GM18870 (cell line): ENCODE measurements at regions not wholly inside any gene's neighbourhood (a gene's known extent, or its start where the extent isn't known, plus 50 kb on each side); places are given as distances from the start of the nearest gene placed in this dataset.

Experiments
- ATAC-seq: cut with Tn5 transposase; IDR thresholded peaks from one replicate; pipeline ENCODE4 v1.9.1; 2021; ENCODE audit warnings: moderate library complexity; ENCODE audit not compliant: unreplicated experiment

DNA sequence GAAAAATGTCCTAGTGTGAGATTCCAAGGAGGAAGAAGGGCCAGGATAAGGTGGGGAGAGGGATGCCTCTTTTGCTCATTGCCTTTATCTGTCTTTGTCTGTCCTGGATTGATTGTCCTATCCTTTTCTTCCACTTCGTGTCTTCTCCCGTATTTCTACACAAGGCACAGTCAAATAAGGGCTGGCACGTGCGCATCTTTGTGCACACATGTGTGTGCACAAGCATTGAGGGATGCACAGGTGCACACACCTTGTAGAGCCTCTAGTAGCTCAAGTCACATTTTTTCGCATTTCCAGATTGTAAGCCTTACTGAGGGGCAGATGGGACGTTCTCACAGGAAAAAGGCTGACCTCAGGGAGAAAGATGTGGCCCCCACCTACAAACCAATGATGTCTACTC lies 170.2 kb upstream of the TNP1 start:
- ATAC-seq = no peak

- no peak for ATAC-seq
Observed at GRCh38 chr2:217028128-217028527, 168.3 kb upstream of the TNP1 start.

GRCh38 chr2:217027414-217027813 lies 167.6 kb upstream of the TNP1 start:
- no peak for ATAC-seq

- ATAC-seq = no peak
Observed at GRCh38 chr2:217026569-217026968, 166.7 kb upstream of the TNP1 start.

- no peak for ATAC-seq
Observed at GRCh38 chr2:217026161-217026560, 166.3 kb upstream of the TNP1 start.

GRCh38 chr2:217023611-217024010 lies 163.7 kb upstream of the TNP1 start:
- ATAC-seq = no peak

- ATAC-seq = no peak
Observed at GRCh38 chr2:217017456-217018252, 157.8 kb upstream of the TNP1 start.

GRCh38 chr2:217016796-217017419 lies 157.0 kb upstream of the TNP1 start:
- ATAC-seq = no peak

DNA sequence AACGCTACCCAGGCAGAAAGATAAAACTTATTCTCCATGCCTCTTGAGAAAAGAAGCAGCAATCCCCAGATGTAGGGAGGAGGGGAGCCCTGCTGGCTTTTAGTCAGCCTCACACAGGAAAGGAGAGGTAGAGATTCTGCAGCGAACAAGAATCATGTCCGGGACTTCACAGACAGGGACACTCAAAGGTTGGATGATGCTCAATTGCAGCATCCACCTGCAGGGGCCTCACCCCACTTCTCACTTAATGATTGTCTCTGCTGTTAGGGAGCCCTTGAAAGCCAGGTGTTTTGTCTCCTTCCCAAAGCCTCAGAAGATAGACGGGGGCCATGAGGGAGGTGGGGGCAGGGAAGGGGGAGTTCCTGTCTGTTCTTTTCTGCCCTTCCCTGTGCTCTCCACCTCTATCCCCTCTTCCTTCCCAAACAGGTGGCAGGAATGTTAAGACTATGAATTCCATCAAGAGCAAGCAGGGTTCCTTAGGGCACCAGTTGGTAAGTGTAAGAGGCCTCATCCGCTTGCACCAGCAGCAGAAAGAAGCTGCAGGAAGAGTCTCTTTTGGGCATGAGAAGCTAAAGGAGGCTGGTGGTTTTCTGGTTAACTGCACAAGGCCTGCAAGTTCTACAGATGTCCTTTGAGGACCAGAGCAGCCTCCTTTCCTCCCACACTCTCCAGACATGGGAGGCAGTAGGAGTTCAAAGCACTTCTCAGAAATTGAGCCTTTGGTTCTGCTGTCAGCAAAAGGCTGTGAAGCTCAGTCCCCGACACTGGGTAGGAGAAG lies 154.7 kb upstream of the TNP1 start:
- no peak for ATAC-seq

DNA sequence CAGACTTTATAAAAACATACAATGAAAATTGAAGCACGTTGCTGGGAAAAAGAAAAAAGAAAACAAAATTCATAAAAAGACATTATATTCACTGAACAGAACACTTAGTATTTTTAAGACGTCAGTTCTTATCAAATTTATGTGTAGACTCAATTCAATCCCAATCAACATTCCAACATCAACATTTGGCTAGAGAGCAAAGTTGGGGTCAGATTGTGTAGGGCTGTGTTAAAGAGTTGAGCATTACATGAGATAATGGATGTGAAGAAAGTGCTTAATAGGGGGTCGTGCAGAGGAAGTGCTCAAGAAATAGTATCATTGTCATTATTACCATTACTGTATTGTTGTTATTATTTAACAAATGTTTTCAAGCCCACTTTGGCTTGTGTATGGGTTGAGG lies 154.1 kb upstream of the TNP1 start:
- no peak for ATAC-seq

- ATAC-seq = no peak
Observed at GRCh38 chr2:217011576-217011975, 151.7 kb upstream of the TNP1 start.

DNA sequence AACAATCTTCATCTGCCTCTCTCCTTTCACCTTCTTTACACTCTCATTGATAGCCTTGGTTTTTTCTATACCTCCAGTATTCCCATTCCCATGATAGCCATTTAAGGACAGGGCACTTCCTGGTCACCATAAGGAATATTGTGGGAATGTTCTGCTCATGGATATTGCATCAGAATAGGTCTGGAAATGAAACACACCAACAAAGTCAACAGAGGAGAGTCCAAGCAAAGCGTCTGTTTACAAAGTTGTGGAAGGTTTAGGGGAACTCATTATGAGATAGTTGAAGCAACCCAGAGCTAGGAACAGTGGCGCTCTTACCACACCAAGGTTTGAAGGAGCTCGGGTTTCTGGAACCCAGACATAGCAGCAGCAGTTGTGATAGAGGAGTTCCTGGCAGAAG lies 150.3 kb upstream of the TNP1 start:
- ATAC-seq = no peak

DNA sequence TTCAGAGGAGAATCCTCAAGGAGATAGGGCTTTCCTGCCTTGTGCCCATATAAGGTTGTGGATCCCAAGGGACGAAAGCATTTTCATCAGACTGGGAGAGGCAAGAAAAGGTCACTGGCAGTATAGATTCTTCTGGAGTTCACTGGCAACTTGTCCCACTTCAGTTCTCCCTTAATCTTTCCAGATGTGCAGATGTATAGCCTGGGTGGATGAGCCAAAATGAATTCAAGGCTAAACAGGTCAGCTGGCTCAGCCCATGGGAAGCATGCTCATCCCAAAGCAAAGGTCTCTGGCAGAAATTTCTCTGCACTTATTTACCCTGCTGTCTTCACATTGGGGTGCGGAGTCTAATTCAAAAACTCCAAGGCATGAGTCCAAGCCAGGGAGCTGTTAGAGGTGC lies 148.9 kb upstream of the TNP1 start:
- ATAC-seq = no peak

- ATAC-seq = no peak
Observed at GRCh38 chr2:217006217-217006616, 146.4 kb upstream of the TNP1 start.

DNA sequence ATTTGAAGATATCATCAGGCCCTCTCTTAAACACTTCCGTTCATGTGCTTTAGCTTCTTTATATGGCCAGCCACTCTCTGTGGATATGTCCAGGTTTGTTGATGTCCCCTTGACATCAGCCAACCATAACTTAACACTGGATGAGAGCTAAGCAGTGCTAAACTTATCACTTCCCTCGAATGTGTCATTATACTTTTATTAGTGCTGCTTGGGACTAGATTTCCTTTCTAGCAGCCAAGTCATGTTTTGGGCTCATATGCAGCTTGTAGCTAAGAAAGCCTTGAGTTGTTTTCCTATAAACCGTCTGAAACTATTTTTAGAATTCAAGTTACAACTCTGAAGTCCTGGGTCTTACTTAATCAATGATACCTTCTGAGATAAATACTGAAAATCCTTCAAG lies 144.8 kb upstream of the TNP1 start:
- no peak for ATAC-seq

DNA sequence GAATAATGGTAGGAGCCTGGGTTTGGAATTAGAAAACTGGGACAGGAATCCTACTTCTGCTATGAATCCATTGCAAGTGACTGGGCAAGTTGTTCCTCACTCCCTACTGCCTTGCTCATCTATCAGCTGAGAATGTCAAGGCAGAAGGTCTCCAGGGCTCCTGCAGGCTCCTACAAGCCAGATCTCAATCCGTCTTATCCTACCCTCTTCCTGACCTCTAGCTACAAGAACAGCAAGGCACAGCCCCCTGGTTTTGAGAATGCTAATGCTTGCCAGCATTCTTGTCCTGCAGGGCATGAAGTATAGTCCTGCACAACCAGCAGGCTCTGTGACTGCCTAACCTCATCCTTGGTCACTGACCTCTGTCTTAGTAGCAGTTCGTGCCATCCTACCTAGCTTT lies 141.9 kb upstream of the TNP1 start:
- ATAC-seq = no peak

GRCh38 chr2:217000406-217000805 lies 140.5 kb upstream of the TNP1 start:
- no peak for ATAC-seq

- no peak for ATAC-seq
Observed at GRCh38 chr2:216996279-216996845, 136.5 kb upstream of the TNP1 start.

DNA sequence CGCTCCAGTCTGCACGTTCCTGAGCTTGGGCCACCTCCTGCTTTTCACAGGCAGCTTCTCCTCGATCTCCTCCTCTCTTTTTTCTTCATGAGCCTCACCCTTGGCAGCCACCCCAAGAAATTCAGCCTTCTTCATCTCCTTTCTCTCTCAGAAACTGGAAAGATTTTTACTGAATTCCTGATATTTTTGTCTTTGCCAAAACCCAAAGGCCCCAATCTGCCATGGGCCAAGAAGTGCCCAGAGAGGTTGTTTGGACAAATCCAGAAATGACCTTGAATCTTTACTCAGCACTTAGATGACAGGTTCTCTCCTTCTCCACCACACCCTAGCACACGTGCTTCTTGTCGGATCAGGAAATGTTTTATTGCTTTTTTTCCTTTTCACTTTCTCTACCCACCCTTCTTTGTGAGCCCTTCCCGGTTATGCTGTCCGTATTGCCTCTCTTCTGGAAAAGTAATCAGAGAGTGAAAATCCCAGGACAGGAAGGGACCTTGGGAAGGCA lies 134.5 kb upstream of the TNP1 start:
- no peak for ATAC-seq

DNA sequence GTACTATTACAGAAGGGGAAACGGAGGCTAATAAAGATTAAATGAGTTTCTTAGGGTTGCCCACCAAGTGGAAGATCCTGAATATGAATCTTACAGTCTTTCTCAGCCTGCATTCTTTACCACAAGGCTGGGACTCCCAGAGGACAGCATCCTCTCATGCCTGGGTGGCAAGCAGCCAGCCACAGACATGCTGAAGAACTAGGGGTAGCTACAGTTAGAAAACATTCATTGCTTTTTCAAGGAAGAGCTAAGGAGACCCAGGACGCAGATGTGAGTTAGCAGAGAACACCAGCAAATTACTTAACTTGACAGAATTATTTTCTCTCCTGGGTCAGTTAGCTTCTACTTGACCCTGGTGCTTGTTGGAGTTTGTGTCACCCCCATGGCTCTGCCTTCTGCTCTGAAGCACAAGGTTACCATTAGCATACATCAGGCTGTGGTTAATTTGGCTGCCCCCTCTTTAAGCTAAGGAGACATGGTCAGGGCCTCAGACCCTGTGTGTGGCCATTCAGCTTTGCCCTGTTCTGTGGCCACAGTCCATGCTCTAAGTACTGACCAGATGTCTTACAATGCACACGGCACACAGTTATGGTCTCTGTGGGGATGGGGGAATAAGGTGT lies 132.3 kb upstream of the TNP1 start:
- no peak for ATAC-seq

GRCh38 chr2:216991563-216991962 lies 131.7 kb upstream of the TNP1 start:
- ATAC-seq = no peak
